OCI-LY7 (cell line): ENCODE measurements at regions not wholly inside any gene's neighbourhood (a gene's known extent, or its start where the extent isn't known, plus 50 kb on each side); places are given as distances from the start of the nearest gene placed in this dataset.

Experiments
- EZH2phosphoT487 ChIP-seq: fragments of 200-600 bp; sonication (generic); IDR thresholded peaks from 2 replicates; pipeline ENCODE4 v1.6.1; 2018; ENCODE audit warnings: low read depth, borderline replicate concordance, mild to moderate bottlenecking, mixed run types, antibody characterized with exemption, low read length, moderate library complexity, mixed read lengths
- TF ChIP-seq, protein P1 (sequence below): fragments of 200-600 bp; sonication (generic); conservative IDR thresholded peaks from 2 replicates; pipeline ENCODE4 v1.5.1; 2014; ENCODE audit warnings: mild to moderate bottlenecking, antibody characterized with exemption, low read length, moderate library complexity, mixed read lengths

- TF ChIP-seq, protein P1, sequence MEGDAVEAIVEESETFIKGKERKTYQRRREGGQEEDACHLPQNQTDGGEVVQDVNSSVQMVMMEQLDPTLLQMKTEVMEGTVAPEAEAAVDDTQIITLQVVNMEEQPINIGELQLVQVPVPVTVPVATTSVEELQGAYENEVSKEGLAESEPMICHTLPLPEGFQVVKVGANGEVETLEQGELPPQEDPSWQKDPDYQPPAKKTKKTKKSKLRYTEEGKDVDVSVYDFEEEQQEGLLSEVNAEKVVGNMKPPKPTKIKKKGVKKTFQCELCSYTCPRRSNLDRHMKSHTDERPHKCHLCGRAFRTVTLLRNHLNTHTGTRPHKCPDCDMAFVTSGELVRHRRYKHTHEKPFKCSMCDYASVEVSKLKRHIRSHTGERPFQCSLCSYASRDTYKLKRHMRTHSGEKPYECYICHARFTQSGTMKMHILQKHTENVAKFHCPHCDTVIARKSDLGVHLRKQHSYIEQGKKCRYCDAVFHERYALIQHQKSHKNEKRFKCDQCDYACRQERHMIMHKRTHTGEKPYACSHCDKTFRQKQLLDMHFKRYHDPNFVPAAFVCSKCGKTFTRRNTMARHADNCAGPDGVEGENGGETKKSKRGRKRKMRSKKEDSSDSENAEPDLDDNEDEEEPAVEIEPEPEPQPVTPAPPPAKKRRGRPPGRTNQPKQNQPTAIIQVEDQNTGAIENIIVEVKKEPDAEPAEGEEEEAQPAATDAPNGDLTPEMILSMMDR, result no peak
- no peak for TF ChIP-seq EZH2phosphoT487
Observed at GRCh38 chr4:23667659-23668058, 222.2 kb downstream of the PPARGC1A start.
